Body of pancreas (tissue), 4 donors: ENCODE measurements at regions not wholly inside any gene's neighbourhood (a gene's known extent, or its start where the extent isn't known, plus 50 kb on each side); places are given as distances from the start of the nearest gene placed in this dataset.

ENCODE experiments used
- ATAC-seq: fragments of 150-250 bp; one replicate; pipeline ENCODE4 v1.9.1; 2016
- DNase-seq, 4 donors: peaks; one replicate each; pipeline ENCODE4 v3.0.0-alpha.2; 2019
- H3K27ac ChIP-seq, 4 donors: fragments of 200-600 bp; sonication (generic); 1 replicate in 3 of 4; 2 replicates in 1 of 4; pipeline versions ENCODE4 v1.5.1 to v1.6.1; 2016 to 2019; ENCODE audit warnings: mild to moderate bottlenecking in 1 of 4, mixed read lengths in 1 of 4, moderate library complexity in 1 of 4
- H3K27me3 ChIP-seq, 2 donors: fragments of 200-600 bp; sonication (generic); one replicate each; pipeline ENCODE4 v1.6.0; 2016; ENCODE audit warnings: mild to moderate bottlenecking in 1 of 2
- H3K36me3 ChIP-seq, 2 donors: fragments of 200-600 bp; sonication (generic); replicated peaks in 1 of 2; 2 replicates each; pipeline ENCODE4 v1.5.1; 2016; ENCODE audit warnings: low read depth in 2 of 2; ENCODE audit not compliant: insufficient read depth in 1 of 2
- H3K4me1 ChIP-seq: fragments of 200-600 bp; sonication (generic); one replicate; pipeline ENCODE4 v1.6.0; 2016
- H3K4me3 ChIP-seq, 2 donors: fragments of 200-600 bp; sonication (generic); 1 replicate in 1 of 2; 2 replicates in 1 of 2; pipeline ENCODE4 v1.5.1; 2016 to 2019
- H3K9me3 ChIP-seq, 3 donors: fragments of 200-600 bp; sonication (generic); 1 replicate in 2 of 3; 2 replicates in 1 of 3; pipeline ENCODE4 v1.5.1; 2016
- POLR2A ChIP-seq, 3 donors: fragments of 450-650 bp; IDR thresholded peaks; one replicate each; pipeline ENCODE4 v1.6.1; 2016; ENCODE audit warnings: antibody characterized with exemption in 3 of 3, mild to moderate bottlenecking in 2 of 3
- WGBS, 2 donors: methylation state at CpG; one replicate each; pipeline ENCODE4 v1.1.5; 2017; 5-methylcytosine and 5-hydroxymethylcytosine counted together
- intact Hi-C: fragments of 100-400 bp; cut with DNase I; formaldehyde crosslinking; loops from one replicate; pipeline ENCODE4 v1.15.1; 2023
- TF ChIP-seq, protein P1 (sequence below), 7 experiments: fragments of 450-650 bp in 4 of 7; fragments of 200-600 bp in 3 of 7; sonication (generic) in 3 of 7; IDR thresholded peaks; one replicate each; pipeline ENCODE4 v1.5.1; 2016 to 2019; ENCODE audit warnings: antibody characterized with exemption in 7 of 7

DNA sequence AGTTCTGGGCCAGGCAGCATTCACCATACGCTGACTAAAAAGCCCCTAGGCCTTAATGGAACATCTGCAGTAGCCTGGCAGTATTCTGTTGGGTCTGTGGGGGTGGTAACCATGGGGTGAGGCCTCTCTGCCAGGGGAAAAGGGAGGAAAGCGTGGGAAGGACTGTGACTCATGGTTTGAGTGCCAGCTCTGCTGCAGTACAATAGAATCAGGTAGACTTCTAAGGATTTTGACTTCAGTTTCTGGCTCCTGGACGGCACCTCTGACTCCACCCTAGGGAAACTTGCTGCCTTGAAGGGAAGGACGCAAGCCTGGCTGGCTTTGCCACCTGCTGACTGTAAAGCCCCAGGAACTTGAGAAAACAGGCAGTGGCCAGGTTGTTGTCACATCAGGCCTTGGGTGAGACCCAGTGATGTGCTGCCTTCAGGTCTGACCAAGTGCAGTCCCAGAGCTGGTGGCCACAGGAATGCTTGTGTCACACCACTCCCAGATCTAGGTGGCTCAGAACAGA, 148.6 kb downstream of the SUCNR1 start:
- no peaks in the 10 kb centered on the region for H3K4me1 ChIP-seq
- intact Hi-C loops, result no loop called here

DNA sequence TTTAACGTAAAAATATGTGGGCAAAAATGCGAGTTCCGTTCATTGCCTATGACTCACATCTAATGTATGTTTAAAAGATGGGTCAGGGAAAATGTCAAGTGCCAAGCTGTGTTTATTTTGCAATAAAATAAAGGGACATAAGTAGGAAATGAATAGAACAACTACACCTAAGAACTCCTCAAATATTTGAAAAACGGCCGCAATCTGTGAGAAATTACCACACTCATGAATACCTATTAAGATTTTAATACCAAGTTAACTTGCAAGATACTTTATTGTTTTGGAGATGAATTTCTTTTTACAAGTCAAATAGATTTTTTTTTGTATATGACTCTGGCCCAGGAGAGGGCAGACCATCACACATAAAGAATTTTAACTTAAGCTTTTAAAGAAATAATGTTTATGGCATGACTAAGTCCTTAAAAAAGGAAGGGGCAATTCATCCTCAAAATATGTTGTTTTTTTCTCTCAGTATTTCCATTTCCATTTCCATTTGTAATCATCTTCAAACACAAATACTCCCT, 152.7 kb downstream of the SUCNR1 start:
- H3K4me3 ChIP-seq, result no peak overlapping the region
- DNase-seq (no peak), ATAC-seq (no peak)
- no peaks in the 10 kb centered on the region for H3K9me3 ChIP-seq
- WGBS, 2 donors, result 59 to 68% methylated on average over 5 of the region's 5 CpGs
- no peak overlapping the region for H3K27ac ChIP-seq
- no peaks in the 10 kb centered on the region for H3K36me3 ChIP-seq
- H3K4me1 ChIP-seq, result no peaks in the 10 kb centered on the region
- TF ChIP-seq, protein P1, sequence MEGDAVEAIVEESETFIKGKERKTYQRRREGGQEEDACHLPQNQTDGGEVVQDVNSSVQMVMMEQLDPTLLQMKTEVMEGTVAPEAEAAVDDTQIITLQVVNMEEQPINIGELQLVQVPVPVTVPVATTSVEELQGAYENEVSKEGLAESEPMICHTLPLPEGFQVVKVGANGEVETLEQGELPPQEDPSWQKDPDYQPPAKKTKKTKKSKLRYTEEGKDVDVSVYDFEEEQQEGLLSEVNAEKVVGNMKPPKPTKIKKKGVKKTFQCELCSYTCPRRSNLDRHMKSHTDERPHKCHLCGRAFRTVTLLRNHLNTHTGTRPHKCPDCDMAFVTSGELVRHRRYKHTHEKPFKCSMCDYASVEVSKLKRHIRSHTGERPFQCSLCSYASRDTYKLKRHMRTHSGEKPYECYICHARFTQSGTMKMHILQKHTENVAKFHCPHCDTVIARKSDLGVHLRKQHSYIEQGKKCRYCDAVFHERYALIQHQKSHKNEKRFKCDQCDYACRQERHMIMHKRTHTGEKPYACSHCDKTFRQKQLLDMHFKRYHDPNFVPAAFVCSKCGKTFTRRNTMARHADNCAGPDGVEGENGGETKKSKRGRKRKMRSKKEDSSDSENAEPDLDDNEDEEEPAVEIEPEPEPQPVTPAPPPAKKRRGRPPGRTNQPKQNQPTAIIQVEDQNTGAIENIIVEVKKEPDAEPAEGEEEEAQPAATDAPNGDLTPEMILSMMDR (IDR thresholded peaks at IDR 0.05), result no peak
- TF ChIP-seq POLR2A (IDR thresholded peaks at IDR 0.05), result no peak
- H3K27me3 ChIP-seq, result no peaks in the 10 kb centered on the region
- intact Hi-C loops, result no loop called here

More for the DNA sequence above, 148.6 kb downstream of the SUCNR1 start:
- no peaks in the 10 kb centered on the region for H3K27me3 ChIP-seq
- WGBS, 2 donors, result 81 to 86% methylated on average over 4 of the region's 4 CpGs
- ATAC-seq (no peak), DNase-seq (no peak)
- H3K9me3 ChIP-seq, result no peaks in the 10 kb centered on the region
- TF ChIP-seq, protein P1 (IDR thresholded peaks at IDR 0.05), result no peak
- no peak for TF ChIP-seq POLR2A (IDR thresholded peaks at IDR 0.05)
- H3K27ac ChIP-seq, result no peak overlapping the region
- H3K4me3 ChIP-seq, result no peak overlapping the region
- H3K36me3 ChIP-seq, result no peaks in the 10 kb centered on the region

DNA sequence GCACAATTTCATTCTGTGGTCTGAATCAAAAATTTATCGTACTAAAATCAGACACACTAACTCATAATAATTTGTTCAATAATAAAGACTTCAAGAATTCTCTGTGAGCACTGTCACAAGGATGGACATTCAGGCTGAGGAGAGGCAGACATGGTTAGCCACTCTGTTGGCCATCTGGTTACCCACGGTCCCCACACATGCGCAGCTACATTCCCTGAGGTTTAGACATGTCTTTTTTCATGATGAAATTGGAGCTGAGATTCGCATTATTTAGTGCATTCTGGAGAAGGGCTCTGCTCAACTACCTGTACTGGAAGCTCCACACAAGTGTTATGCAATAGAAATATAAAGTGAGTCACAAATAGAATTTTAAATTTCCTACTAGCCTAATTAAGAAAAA, 156.9 kb downstream of the SUCNR1 start:
- intact Hi-C loops, result no loop called here

DNA sequence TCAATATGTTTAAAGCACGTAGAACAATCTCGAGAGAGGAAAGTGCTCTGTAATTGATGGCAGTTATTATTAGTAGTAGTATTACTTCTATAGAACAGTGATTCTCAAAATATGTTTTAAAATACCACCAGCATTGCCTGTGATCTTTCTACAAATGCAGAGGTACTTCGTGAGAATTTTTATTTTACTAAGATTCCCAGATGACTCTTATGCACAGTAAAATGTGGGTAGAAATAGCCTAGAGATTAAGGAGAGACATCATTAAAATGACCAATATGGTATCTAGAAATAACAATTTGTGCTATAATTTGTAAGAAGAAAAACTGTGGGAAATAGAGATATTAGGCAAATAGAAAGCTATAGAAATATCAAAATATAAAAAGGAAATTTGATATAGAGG, 157.9 kb downstream of the SUCNR1 start:
- DNase-seq, result no peak

More for the DNA sequence above, 156.9 kb downstream of the SUCNR1 start:
- 88 to 90% methylated on average over 4 of the region's 4 CpGs for WGBS, 2 donors
- no peaks in the 10 kb centered on the region for H3K27me3 ChIP-seq
- H3K36me3 ChIP-seq, result no peaks in the 10 kb centered on the region
- H3K27ac ChIP-seq, result no peak overlapping the region
- no peak for TF ChIP-seq POLR2A (IDR thresholded peaks at IDR 0.05)
- TF ChIP-seq, protein P1 (IDR thresholded peaks at IDR 0.05), result no peak
- ATAC-seq (no peak), DNase-seq (no peak)
- H3K9me3 ChIP-seq, result no peaks in the 10 kb centered on the region
- H3K4me3 ChIP-seq, result no peak overlapping the region
- no peaks in the 10 kb centered on the region for H3K4me1 ChIP-seq

More for the DNA sequence above, 157.9 kb downstream of the SUCNR1 start:
- ATAC-seq, result no peak
- no peaks in the 10 kb centered on the region for H3K36me3 ChIP-seq
- intact Hi-C loops, result no loop called here
- H3K9me3 ChIP-seq, result no peaks in the 10 kb centered on the region
- H3K4me1 ChIP-seq, result no peaks in the 10 kb centered on the region
- no peaks in the 10 kb centered on the region for H3K27me3 ChIP-seq
- no peak overlapping the region for H3K27ac ChIP-seq
- 65 to 66% methylated on average over 3 of the region's 3 CpGs for WGBS, 2 donors
- H3K4me3 ChIP-seq, result no peak overlapping the region
- TF ChIP-seq, protein P1 (IDR thresholded peaks at IDR 0.05), result no peak
- no peak for TF ChIP-seq POLR2A (IDR thresholded peaks at IDR 0.05)
